GM23338 (cell line): ENCODE measurements at regions not wholly inside any gene's neighbourhood (a gene's known extent, or its start where the extent isn't known, plus 50 kb on each side); places are given as distances from the start of the nearest gene placed in this dataset.

Experiments used
- CTCF ChIP-seq, 2 experiments: fragments of 200-600 bp in 1 of 2; sonication (generic) in 1 of 2; conservative IDR thresholded peaks; 2 replicates each; pipeline versions ENCODE4 v1.5.1 to v1.6.1; 2016 to 2017; ENCODE audit warnings: antibody characterized with exemption in 2 of 2, low read depth in 2 of 2, mild to moderate bottlenecking in 2 of 2, moderate library complexity in 1 of 2
- ETS1 ChIP-seq: IDR thresholded peaks from 2 replicates; pipeline ENCODE4 v1.6.1; 2016; ENCODE audit warnings: antibody characterized with exemption
- EZH2 ChIP-seq: fragments of 200-600 bp; sonication (generic); IDR thresholded peaks from one replicate; pipeline ENCODE4 v1.8.0; 2017; ENCODE audit warnings: antibody characterized with exemption, mild to moderate bottlenecking, low read depth; ENCODE audit not compliant: unreplicated experiment

- peak; percentile 40 to 97 for TF ChIP-seq CTCF (conservative IDR thresholded peaks at IDR 0.05; ENCODE audit: low read depth in 2 of 2)
- no peak for TF ChIP-seq ETS1
- TF ChIP-seq EZH2: no peak
These were observed 81.9 kb upstream of the DYNC1I1 start for GRCh38 chr7:95690367-95690947.
